SK-N-SH treated with all-trans-retinoic acid at 6 μM for 48 hours (cell line): ENCODE measurements at regions not wholly inside any gene's neighbourhood (a gene's known extent, or its start where the extent isn't known, plus 50 kb on each side); places are given as distances from the start of the nearest gene placed in this dataset.

ENCODE experiments used
- ISL1 ChIP-seq: fragments of 250-450 bp; sonication (Bioruptor Pico); IDR thresholded peaks from 2 replicates; pipeline ENCODE4 v2.1.2; 2022; ENCODE audit warnings: mild to moderate bottlenecking, moderate library complexity
- TCF4 ChIP-seq: fragments of 250-450 bp; sonication (Bioruptor Pico); IDR thresholded peaks from 2 replicates; pipeline ENCODE4 v1.8.0; 2021; ENCODE audit warnings: mild to moderate bottlenecking, moderate library complexity, borderline replicate concordance

- TF ChIP-seq ISL1 (no peak), TCF4 (CRISPR knock-in tag) (no peak)
These were observed 253.1 kb upstream of the IRF2BP2 start for GRCh38 chr1:234862944-234863515.
